Esophagus muscularis mucosa (tissue), 4 donors: ENCODE measurements at regions not wholly inside any gene's neighbourhood (a gene's known extent, or its start where the extent isn't known, plus 50 kb on each side); places are given as distances from the start of the nearest gene placed in this dataset.

Experiments used
- DNase-seq: peaks from one replicate; pipeline ENCODE4 v3.0.0-alpha.2; 2017; ENCODE audit errors: extremely low spot score
- H3K27ac ChIP-seq, 4 donors: fragments of 200-600 bp; sonication (generic); replicated peaks in 1 of 4; 1 replicate in 3 of 4; 2 replicates in 1 of 4; pipeline ENCODE4 v1.5.1; 2016 to 2019; ENCODE audit warnings: mild to moderate bottlenecking in 1 of 4
- H3K27me3 ChIP-seq, 4 donors: fragments of 200-600 bp; sonication (generic); one replicate each; pipeline versions ENCODE4 v1.5.1 to v1.6.0; 2016 to 2019
- H3K36me3 ChIP-seq, 4 donors: fragments of 200-600 bp; sonication (generic); one replicate each; pipeline ENCODE4 v1.5.1; 2016 to 2019
- H3K4me1 ChIP-seq, 4 donors: fragments of 200-600 bp; sonication (generic); one replicate each; pipeline ENCODE4 v1.5.1; 2016 to 2019
- H3K4me3 ChIP-seq, 4 donors: fragments of 200-600 bp; sonication (generic); 1 replicate in 2 of 4; 2 replicates in 2 of 4; pipeline ENCODE4 v1.5.1; 2016 to 2019; ENCODE audit warnings: mild to moderate bottlenecking in 4 of 4, moderate library complexity in 1 of 4
- H3K9me3 ChIP-seq, 4 donors: fragments of 200-600 bp; sonication (generic); 1 replicate in 3 of 4; 2 replicates in 1 of 4; pipeline ENCODE4 v1.5.1; 2016 to 2019
- EP300 ChIP-seq: sonication (generic); formaldehyde crosslinking; IDR thresholded peaks from one replicate; pipeline ENCODE4 v1.6.1; 2017; ENCODE audit warnings: antibody characterized with exemption
- POLR2A ChIP-seq: fragments of 450-650 bp; IDR thresholded peaks from one replicate; pipeline ENCODE4 v1.6.1; 2017; ENCODE audit warnings: antibody characterized with exemption, moderate library complexity, mild to moderate bottlenecking, low read depth
- POLR2AphosphoS5 ChIP-seq, 2 donors: sonication (generic); formaldehyde crosslinking; IDR thresholded peaks; one replicate each; pipeline ENCODE4 v1.6.1; 2017; ENCODE audit warnings: antibody characterized with exemption in 2 of 2
- WGBS: methylation state at CpG from one replicate; pipeline ENCODE4 v1.1.5; 2018; 5-methylcytosine and 5-hydroxymethylcytosine counted together
- intact Hi-C: fragments of 100-400 bp; cut with DNase I; formaldehyde crosslinking; loops from one replicate; pipeline ENCODE4 v1.15.1; 2023
- TF ChIP-seq, protein P1 (sequence below), 3 experiments: fragments of 200-600 bp in 2 of 3; fragments of 450-650 bp in 1 of 3; sonication (generic) in 2 of 3; IDR thresholded peaks; one replicate each; pipeline ENCODE4 v1.5.1; 2017 to 2019; ENCODE audit warnings: antibody characterized with exemption in 3 of 3, mild to moderate bottlenecking in 2 of 3, moderate library complexity in 1 of 3

DNA sequence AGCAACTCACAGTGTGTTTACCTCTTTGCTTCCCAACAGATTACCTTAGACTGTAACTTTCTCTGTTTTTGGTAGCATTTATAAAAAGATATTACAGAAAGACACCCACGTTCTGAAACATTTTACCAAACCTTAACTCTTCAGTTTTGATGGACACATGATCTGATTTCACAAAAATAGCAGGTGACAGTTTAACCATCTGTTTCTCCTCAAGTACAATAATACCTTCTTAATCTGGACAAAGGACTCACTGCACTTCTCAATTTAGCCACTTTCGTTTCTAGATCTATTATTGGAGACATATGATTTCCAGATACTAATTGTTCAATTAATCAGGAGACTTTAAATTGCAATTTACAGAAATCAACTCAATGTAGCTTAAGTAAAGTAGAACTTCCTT, 703.8 kb upstream of the KIF2B start:
- Histone ChIP-seq H3K27me3 (no peaks in the 10 kb centered on the region), H3K4me3 (no peak overlapping the region), H3K4me1 (no peaks in the 10 kb centered on the region), H3K27ac (no peak overlapping the region), H3K36me3 (no peaks in the 10 kb centered on the region), H3K9me3 (peaks cover 0 to 15% (median 0%) of the 10 kb centered on the region in 4 donors)
- 42% methylated on average over 2 of the region's 2 CpGs for WGBS
- DNase-seq = no peak
- intact Hi-C loops = no loop called here
- TF ChIP-seq, protein P1, sequence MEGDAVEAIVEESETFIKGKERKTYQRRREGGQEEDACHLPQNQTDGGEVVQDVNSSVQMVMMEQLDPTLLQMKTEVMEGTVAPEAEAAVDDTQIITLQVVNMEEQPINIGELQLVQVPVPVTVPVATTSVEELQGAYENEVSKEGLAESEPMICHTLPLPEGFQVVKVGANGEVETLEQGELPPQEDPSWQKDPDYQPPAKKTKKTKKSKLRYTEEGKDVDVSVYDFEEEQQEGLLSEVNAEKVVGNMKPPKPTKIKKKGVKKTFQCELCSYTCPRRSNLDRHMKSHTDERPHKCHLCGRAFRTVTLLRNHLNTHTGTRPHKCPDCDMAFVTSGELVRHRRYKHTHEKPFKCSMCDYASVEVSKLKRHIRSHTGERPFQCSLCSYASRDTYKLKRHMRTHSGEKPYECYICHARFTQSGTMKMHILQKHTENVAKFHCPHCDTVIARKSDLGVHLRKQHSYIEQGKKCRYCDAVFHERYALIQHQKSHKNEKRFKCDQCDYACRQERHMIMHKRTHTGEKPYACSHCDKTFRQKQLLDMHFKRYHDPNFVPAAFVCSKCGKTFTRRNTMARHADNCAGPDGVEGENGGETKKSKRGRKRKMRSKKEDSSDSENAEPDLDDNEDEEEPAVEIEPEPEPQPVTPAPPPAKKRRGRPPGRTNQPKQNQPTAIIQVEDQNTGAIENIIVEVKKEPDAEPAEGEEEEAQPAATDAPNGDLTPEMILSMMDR (IDR thresholded peaks at IDR 0.05) = no peak
- TF ChIP-seq EP300 = no peak
- TF ChIP-seq POLR2AphosphoS5 (IDR thresholded peaks at IDR 0.05) = no peak
- no peak for TF ChIP-seq POLR2A

GRCh38 chr17:53106886-53107285, 715.8 kb upstream of the KIF2B start:
- Histone ChIP-seq H3K27ac (no peak overlapping the region), H3K4me3 (no peak overlapping the region), H3K9me3 (no peaks in the 10 kb centered on the region), H3K27me3 (no peaks in the 10 kb centered on the region), H3K4me1 (no peaks in the 10 kb centered on the region), H3K36me3 (no peaks in the 10 kb centered on the region)
- DNase-seq = no peak
- intact Hi-C loops = no loop called here
- TF ChIP-seq EP300 (no peak), POLR2A (no peak), POLR2AphosphoS5 (IDR thresholded peaks at IDR 0.05) (no peak)
- TF ChIP-seq, protein P1 (IDR thresholded peaks at IDR 0.05) = no peak

GRCh38 chr17:53101706-53102105, 721.0 kb upstream of the KIF2B start:
- TF ChIP-seq, protein P1 (IDR thresholded peaks at IDR 0.05) = no peak
- TF ChIP-seq EP300 = no peak
- no peak for TF ChIP-seq POLR2AphosphoS5 (IDR thresholded peaks at IDR 0.05)
- TF ChIP-seq POLR2A = no peak
- intact Hi-C loops = no loop called here
- WGBS = 96% methylated on average over 2 of the region's 2 CpGs

GRCh38 chr17:53100126-53100525, 722.6 kb upstream of the KIF2B start:
- TF ChIP-seq POLR2AphosphoS5 (IDR thresholded peaks at IDR 0.05) = no peak
- no peak for TF ChIP-seq EP300
- TF ChIP-seq, protein P1 (IDR thresholded peaks at IDR 0.05) = no peak
- no peak for TF ChIP-seq POLR2A
- Histone ChIP-seq H3K4me3 (no peak overlapping the region), H3K9me3 (no peaks in the 10 kb centered on the region), H3K4me1 (no peaks in the 10 kb centered on the region), H3K27me3 (no peaks in the 10 kb centered on the region), H3K27ac (no peak overlapping the region), H3K36me3 (no peaks in the 10 kb centered on the region)
- no peak for DNase-seq
- 75% methylated on average over 3 of the region's 3 CpGs for WGBS
- intact Hi-C loops = no loop called here

More at GRCh38 chr17:53101706-53102105, 721.0 kb upstream of the KIF2B start:
- no peak for DNase-seq
- Histone ChIP-seq H3K4me3 (no peak overlapping the region), H3K4me1 (no peaks in the 10 kb centered on the region), H3K36me3 (no peaks in the 10 kb centered on the region), H3K27ac (no peak overlapping the region), H3K9me3 (no peaks in the 10 kb centered on the region), H3K27me3 (no peaks in the 10 kb centered on the region)

DNA sequence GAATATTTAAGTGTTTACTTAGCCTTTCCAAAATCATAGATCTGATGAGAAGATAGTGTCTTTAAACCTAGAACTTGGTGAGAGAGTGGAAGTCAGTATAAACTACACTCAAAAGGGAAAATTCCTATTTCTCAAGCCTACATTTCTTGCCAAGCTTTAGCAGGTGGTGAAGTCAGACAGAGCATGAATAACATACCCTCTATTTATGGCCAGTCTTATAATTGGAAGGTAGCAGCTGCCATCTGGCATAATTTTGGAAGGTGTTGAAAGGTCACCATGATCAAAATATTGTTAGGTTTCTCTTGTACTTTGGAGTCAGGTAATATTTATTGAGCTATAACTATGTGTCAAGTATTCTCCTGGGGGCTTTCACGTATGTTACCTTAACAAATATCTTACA, 729.3 kb upstream of the KIF2B start:
- DNase-seq = no peak
- H3K9me3 ChIP-seq = no peaks in the 10 kb centered on the region
- no peak overlapping the region for H3K27ac ChIP-seq
- H3K4me3 ChIP-seq = no peak overlapping the region
- intact Hi-C loops = no loop called here
- H3K4me1 ChIP-seq = no peaks in the 10 kb centered on the region
- no peak for TF ChIP-seq EP300
- TF ChIP-seq, protein P1 (IDR thresholded peaks at IDR 0.05) = no peak
- TF ChIP-seq POLR2A = no peak
- no peak for TF ChIP-seq POLR2AphosphoS5 (IDR thresholded peaks at IDR 0.05)
- H3K27me3 ChIP-seq = no peaks in the 10 kb centered on the region
- WGBS = 63% methylated on average over 1 of the region's 1 CpG
- no peaks in the 10 kb centered on the region for H3K36me3 ChIP-seq
